Right lobe of liver (tissue), 4 donors: ENCODE measurements at regions not wholly inside any gene's neighbourhood (a gene's known extent, or its start where the extent isn't known, plus 50 kb on each side); places are given as distances from the start of the nearest gene placed in this dataset.

Experiments
- CTCF ChIP-seq, 4 donors: fragments of 200-600 bp in 3 of 4; fragments of 450-650 bp in 1 of 4; IDR thresholded peaks; one replicate each; pipeline versions ENCODE4 v1.5.1 to v1.8.0; 2016 to 2022; ENCODE audit warnings: antibody characterized with exemption in 4 of 4, mild to moderate bottlenecking in 2 of 4
- POLR2A ChIP-seq: fragments of 450-650 bp; IDR thresholded peaks from one replicate; pipeline ENCODE4 v1.6.1; 2017; ENCODE audit warnings: antibody characterized with exemption, mild to moderate bottlenecking
- donor health status: DM: no; HTN: no; CAD: no.
- donor health status: DM: no; HTN: no; CAD: no.
- donor health status: DM: no; HTN: yes; CAD: no.

GRCh38 chr10:118892255-118892654, 137.3 kb upstream of the NANOS1 start:
- TF ChIP-seq POLR2A: no peak
- TF ChIP-seq CTCF (IDR thresholded peaks at IDR 0.05): no peak
